Mucosa of rectum (tissue), 2 donors: ENCODE measurements at regions not wholly inside any gene's neighbourhood (a gene's known extent, or its start where the extent isn't known, plus 50 kb on each side); places are given as distances from the start of the nearest gene placed in this dataset.
"Not testable (repeated sequence)": the region's sequence is repeated elsewhere in the genome, so short reads cannot be mapped to it uniquely, and the experiment has no call there.

Experiments used
- H3K27ac ChIP-seq, 2 donors: one replicate each; pipeline ENCODE4 v1.7.0; 2013; ENCODE audit warnings: inconsistent platforms in 2 of 2, low read depth in 2 of 2, low read length in 2 of 2
- H3K27me3 ChIP-seq, 2 donors: one replicate each; pipeline ENCODE4 v1.7.0; 2013; ENCODE audit warnings: low read length in 2 of 2; ENCODE audit not compliant: control insufficient read depth in 2 of 2, insufficient read depth in 2 of 2
- H3K36me3 ChIP-seq, 2 donors: one replicate each; pipeline ENCODE4 v1.7.0; 2013; ENCODE audit warnings: low read length in 2 of 2; ENCODE audit not compliant: control insufficient read depth in 2 of 2, insufficient read depth in 2 of 2
- H3K4me1 ChIP-seq, 2 donors: one replicate each; pipeline ENCODE4 v1.7.0; 2013; ENCODE audit warnings: low read length in 2 of 2, mild to moderate bottlenecking in 1 of 2; ENCODE audit not compliant: control insufficient read depth in 2 of 2, insufficient read depth in 2 of 2
- H3K4me3 ChIP-seq, 2 donors: one replicate each; pipeline ENCODE4 v1.7.0; 2013; ENCODE audit warnings: low read length in 2 of 2
- H3K9ac ChIP-seq, 2 donors: one replicate each; pipeline ENCODE4 v1.7.0; 2013; ENCODE audit warnings: low read length in 2 of 2, low read depth in 1 of 2, mild to moderate bottlenecking in 1 of 2
- H3K9me3 ChIP-seq, 2 donors: one replicate each; pipeline ENCODE4 v1.7.0; 2013; ENCODE audit warnings: low read length in 2 of 2; ENCODE audit not compliant: control insufficient read depth in 2 of 2
- donor health status: healthy.
- donor health status: Normal muscosa, but diverticular disease.

DNA sequence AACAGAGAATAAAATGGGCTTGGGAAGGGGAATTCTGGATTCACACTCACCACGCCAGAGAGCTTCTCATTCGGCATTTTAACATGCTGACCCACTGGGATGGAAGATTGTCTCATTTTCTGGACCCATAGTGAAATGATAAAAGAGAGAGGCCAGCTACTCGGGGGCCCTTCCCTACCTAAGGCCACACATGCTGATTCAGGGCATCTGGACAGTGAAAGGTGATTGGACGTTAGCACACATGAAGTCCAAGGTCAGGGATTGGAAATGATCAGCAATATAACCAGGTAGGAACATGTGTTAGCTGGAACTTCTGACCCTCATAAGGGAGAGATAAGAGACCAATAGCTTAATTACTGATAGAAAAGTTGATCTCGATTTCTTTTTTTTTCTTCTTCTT is 183.7 kb downstream of the NUFIP1 start:
- no peaks in the 10 kb centered on the region for H3K36me3 ChIP-seq
- no peak overlapping the region for H3K4me3 ChIP-seq
- H3K4me1 ChIP-seq: no peaks in the 10 kb centered on the region
- H3K9me3 ChIP-seq: no peaks in the 10 kb centered on the region
- H3K9ac ChIP-seq: no peak overlapping the region
- H3K27ac ChIP-seq: no peak overlapping the region
- no peaks in the 10 kb centered on the region for H3K27me3 ChIP-seq

DNA sequence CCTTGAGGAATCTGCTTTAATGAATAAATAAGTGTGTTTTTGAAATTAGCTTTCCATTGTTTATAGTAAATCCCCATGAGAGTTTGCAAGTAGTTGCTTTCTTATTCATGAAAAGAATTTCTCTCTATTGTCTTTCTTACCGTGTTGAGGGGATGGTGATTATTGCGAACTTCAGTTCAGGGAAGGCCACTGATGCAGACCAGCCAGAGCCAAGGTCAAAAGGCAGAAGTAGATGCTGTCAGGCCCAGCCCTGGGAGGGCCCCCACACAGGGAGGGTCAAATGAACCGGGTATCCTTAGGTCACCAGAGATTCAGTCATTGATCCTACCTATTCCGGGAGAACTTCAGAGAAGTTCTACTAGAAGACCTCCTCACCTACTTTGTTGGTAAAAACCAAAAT is 185.9 kb downstream of the NUFIP1 start:
- H3K4me1 ChIP-seq: no peaks in the 10 kb centered on the region
- H3K27ac ChIP-seq: no peak overlapping the region

DNA sequence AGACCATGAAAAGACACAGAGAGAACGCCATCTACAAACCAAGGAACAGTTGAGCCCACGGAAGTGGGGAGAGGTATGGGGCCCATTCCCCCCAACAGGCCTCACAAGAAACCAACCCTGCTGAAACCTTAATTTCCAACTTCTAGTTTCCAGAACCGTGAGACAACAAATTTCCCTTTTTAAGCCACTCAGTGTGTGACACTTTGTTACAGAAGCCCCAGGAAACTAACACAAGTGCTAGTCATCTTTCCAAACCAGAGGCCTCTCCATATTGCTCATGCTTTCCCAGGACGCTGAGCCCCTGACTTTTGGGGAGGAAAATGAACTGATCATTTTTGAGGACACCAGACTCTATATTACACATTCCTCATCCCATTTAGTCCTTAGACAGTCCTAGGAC is 186.8 kb downstream of the NUFIP1 start:
- H3K27ac ChIP-seq: no peak overlapping the region
- no peaks in the 10 kb centered on the region for H3K4me1 ChIP-seq
- no peak overlapping the region for H3K9ac ChIP-seq
- H3K4me3 ChIP-seq: no peak overlapping the region
- no peaks in the 10 kb centered on the region for H3K9me3 ChIP-seq
- H3K36me3 ChIP-seq: no peaks in the 10 kb centered on the region
- no peaks in the 10 kb centered on the region for H3K27me3 ChIP-seq

More for the DNA sequence above, 185.9 kb downstream of the NUFIP1 start:
- H3K36me3 ChIP-seq: no peaks in the 10 kb centered on the region
- H3K9ac ChIP-seq: no peak overlapping the region
- no peak overlapping the region for H3K4me3 ChIP-seq
- no peaks in the 10 kb centered on the region for H3K9me3 ChIP-seq
- H3K27me3 ChIP-seq: no peaks in the 10 kb centered on the region

DNA sequence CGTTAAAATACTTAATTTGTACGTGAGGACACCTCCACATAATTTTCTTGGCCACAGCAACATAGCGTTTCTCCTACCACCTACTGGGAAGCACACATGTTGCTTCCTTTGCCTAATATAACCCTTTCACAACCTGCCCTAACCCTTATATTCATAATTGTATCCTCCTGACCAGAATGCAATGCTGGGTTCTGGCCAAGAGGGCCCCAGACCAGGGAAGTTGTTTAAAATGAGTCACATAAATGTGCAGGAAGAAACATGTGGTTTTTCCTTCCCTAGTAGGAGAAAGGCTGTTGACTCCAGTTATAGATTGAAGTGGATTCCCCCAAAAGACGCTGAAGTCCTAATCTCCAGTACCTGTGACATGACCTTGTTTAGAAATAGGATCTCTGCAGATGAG is 187.3 kb downstream of the NUFIP1 start:
- no peak overlapping the region for H3K9ac ChIP-seq
- H3K27me3 ChIP-seq: no peaks in the 10 kb centered on the region
- H3K4me3 ChIP-seq: no peak overlapping the region
- no peaks in the 10 kb centered on the region for H3K9me3 ChIP-seq
- no peaks in the 10 kb centered on the region for H3K4me1 ChIP-seq
- H3K36me3 ChIP-seq: no peaks in the 10 kb centered on the region
- no peak overlapping the region for H3K27ac ChIP-seq

DNA sequence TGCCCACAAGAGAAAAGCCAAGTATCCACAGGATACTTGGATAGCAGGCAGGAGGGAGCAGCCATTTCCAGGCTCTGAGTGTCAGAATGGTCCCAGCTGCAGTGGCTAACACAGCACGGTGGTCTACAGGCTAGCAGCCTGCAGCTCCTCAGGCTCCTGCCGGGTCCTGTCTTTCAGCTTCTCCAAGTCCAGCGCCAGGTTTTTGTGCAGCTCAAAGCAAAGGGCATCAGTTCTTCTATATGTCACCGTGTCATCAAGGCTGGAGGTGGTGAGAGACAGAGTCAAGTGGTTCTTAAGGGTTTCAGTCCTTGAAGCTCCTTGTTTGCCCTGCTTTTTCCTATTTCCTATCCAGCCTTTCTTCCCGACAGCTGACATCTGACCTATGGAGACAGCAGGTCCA is 188.6 kb downstream of the NUFIP1 start:
- Histone ChIP-seq H3K27ac (no peak overlapping the region), H3K9ac (no peak overlapping the region), H3K36me3 (no peaks in the 10 kb centered on the region), H3K4me1 (no peaks in the 10 kb centered on the region), H3K4me3 (no peak overlapping the region), H3K9me3 (no peaks in the 10 kb centered on the region), H3K27me3 (no peaks in the 10 kb centered on the region)

DNA sequence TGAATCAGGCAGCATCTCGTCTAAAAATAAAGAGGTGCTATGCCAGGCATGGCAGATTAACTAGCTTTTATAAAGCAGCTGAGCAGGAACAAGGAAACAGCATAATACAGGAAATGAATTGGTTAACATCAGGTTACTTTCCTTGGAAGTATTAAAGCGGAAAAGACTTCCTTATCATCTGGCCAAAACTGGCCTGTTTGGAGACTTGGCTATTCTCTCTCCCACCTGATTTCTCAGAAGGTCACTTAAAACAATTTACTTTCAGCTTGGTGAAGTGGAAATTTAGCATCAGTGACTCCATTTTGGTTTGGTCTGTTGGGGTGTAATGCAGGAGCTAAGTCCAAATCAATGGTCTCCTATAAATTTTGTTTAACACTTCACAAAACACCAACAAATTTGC is 191.6 kb downstream of the NUFIP1 start:
- no peaks in the 10 kb centered on the region for H3K9me3 ChIP-seq
- no peaks in the 10 kb centered on the region for H3K36me3 ChIP-seq
- H3K27me3 ChIP-seq: no peaks in the 10 kb centered on the region
- H3K4me3 ChIP-seq: no peak overlapping the region
- no peak overlapping the region for H3K9ac ChIP-seq
- no peaks in the 10 kb centered on the region for H3K4me1 ChIP-seq
- H3K27ac ChIP-seq: no peak overlapping the region

DNA sequence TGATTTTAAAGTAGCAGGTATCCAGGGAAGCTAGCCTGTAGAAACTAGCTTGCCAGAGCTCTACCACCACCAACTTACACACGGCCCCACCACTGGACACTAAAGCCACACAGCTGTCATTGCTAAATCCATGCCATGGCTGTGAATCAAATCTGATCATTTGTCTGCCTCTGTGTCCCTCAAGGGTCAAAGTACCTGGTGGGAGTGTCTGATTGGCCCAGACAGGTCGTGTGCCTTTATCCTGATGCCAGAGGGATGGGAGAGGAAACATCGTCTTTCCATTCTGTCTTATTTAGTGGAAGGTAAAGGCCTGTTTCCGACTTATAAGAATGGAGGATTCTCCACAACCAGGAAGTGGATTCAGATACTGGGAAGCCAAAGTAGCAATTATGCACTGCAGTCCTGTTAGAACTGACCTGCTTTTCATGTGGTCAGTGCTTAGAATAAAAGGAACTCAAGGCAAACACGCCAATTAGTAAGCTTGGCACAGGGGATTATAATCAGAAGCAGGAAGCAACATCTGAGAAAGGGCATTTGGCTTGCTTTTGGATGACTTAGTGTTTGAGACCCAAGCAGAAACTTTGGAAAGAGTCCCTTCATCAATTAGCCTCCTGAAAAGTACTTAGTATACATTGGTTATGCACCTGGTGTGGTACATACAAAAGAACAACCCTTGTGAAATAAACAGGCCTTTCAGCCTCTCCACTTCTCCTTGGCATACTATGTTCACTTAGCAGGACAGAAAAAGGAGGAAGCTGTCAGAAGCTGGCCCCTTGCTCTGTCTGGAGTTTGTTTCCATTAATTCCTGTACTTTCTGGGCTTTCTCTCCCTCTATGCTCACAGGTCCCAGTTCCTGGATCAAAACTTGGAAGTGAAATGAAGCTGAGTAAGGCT is 192.4 kb downstream of the NUFIP1 start:
- H3K4me3 ChIP-seq: no peak overlapping the region
- H3K36me3 ChIP-seq: no peaks in the 10 kb centered on the region
- H3K9me3 ChIP-seq: no peaks in the 10 kb centered on the region
- H3K27ac ChIP-seq: no peak overlapping the region
- H3K4me1 ChIP-seq: no peaks in the 10 kb centered on the region
- H3K27me3 ChIP-seq: no peaks in the 10 kb centered on the region
- H3K9ac ChIP-seq: no peak overlapping the region

DNA sequence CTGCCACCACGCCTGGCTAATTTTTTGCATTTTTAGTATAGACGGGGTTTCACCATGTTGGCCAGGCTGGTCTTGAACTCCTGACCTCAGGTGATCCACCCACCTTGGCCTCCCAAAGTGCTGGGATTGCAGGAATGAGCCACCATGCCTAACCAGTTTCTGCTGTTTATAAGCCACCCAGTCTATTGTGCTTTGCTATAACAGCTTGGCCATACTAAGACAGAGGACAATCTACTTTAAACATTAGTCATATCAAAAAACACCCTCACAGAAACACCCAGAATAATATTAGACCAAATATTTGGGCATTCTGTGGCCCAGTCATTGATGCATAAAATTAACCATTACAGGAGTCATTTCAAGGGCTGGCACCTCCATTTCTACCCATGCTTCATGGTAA is 193.2 kb downstream of the NUFIP1 start:
- not testable (repeated sequence) for H3K4me3 ChIP-seq, H3K9me3 ChIP-seq, H3K27ac ChIP-seq, H3K36me3 ChIP-seq, H3K9ac ChIP-seq, H3K4me1 ChIP-seq, H3K27me3 ChIP-seq

DNA sequence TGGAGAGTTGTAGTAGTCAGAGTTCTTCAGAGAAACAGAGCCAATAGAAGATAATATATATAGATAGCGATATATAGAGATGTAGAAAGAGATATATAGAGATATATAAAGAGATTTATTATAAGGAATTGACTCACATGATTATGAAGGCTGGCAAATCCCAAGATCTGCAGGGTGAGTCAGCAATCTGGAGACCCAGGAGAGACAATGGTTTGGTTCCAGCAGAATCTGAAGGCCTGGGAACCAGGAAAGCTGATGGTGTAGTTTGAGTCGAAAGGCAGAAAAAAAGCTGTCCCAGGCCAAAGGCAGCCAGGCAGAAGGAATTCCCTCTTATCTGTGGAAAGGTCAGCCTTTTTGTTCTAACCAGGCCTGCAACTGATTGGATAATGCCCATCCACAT is 194.1 kb downstream of the NUFIP1 start:
- Histone ChIP-seq H3K4me1 (no peaks in the 10 kb centered on the region), H3K9ac (no peak overlapping the region), H3K27me3 (no peaks in the 10 kb centered on the region), H3K27ac (no peak overlapping the region), H3K36me3 (no peaks in the 10 kb centered on the region), H3K9me3 (no peaks in the 10 kb centered on the region), H3K4me3 (no peak overlapping the region)

DNA sequence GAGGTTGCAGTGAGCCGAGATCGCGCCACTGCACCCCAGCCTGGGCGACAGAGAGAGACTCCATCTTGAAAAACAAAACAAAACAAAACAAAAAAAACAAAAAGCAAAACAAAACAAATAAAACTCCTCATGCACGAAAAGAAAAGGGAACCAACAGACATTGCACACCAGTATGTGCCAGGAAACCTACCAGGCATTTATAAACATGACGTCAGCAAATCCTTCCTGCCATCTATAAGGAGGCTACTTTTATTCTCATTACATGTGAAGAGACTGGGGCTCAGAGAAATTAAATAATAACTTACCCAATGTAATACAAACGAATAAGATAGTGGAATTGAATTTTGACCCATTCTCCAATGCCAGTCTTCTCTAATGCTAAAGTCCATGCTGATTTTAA is 197.2 kb downstream of the NUFIP1 start:
- Histone ChIP-seq H3K9ac (no peak overlapping the region), H3K36me3 (no peaks in the 10 kb centered on the region), H3K27ac (no peak overlapping the region), H3K27me3 (no peaks in the 10 kb centered on the region), H3K4me1 (no peaks in the 10 kb centered on the region), H3K9me3 (no peaks in the 10 kb centered on the region), H3K4me3 (no peak overlapping the region)
